22Rv1 (cell line): ENCODE measurements at regions not wholly inside any gene's neighbourhood (a gene's known extent, or its start where the extent isn't known, plus 50 kb on each side); places are given as distances from the start of the nearest gene placed in this dataset.

ENCODE experiments used
- CTCF ChIP-seq: fragments of 450-650 bp; IDR thresholded peaks from 2 replicates; pipeline ENCODE4 v1.5.1; 2017; ENCODE audit warnings: mild to moderate bottlenecking
- ZFX ChIP-seq: fragments of 450-650 bp; IDR thresholded peaks from 2 replicates; pipeline ENCODE4 v1.6.1; 2017; ENCODE audit warnings: antibody characterized with exemption, borderline replicate concordance

- TF ChIP-seq CTCF (no peak), ZFX (no peak)
Observed at GRCh38 chr14:22081337-22081736, 407.7 kb upstream of the OR4E1 start.
